HG03571 (cell line): ENCODE measurements at regions not wholly inside any gene's neighbourhood (a gene's known extent, or its start where the extent isn't known, plus 50 kb on each side); places are given as distances from the start of the nearest gene placed in this dataset.
"Not testable (repeated sequence)": the region's sequence is repeated elsewhere in the genome, so short reads cannot be mapped to it uniquely, and the experiment has no call there.

Experiments used
- ATAC-seq: cut with Tn5 transposase; IDR thresholded peaks from one replicate; pipeline ENCODE4 v1.9.1; 2021; ENCODE audit not compliant: unreplicated experiment

DNA sequence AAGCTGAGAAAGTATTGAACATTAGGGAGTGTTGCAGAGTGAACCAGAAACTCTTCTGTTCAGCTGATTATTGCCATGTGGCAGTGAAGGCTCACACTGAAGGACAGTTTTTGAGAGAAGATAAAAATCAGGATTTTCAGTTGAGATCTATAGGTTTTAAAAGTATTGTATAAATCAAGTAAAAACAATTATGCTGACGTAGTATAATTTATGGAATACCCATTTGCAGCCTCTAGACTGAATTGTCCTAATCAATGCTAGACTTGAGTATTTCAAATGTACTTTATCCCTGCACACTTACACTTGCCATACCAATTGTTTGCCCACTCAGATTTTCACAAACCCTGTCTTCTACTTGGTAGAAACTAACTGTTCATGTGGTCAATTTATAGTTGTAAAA, 245.8 kb downstream of the FRK start:
- ATAC-seq = no peak

DNA sequence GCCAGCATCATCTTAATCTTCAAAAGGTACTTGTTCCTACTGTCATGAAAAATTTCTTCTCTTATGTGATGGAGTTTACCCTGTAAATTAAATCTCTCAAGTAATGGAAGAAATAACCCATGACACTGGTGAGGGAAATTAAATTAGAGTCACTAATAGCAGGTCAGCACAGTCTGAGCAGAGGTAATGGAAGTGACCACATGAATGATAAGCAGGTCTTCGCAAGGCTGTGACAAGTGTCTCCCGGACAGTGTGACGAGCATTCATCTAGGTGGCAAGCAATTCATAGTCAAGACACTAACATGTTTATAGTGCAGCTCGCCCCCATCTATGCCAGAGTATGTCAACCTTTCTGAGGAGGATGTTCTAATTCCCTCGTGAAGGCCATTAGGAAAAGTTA, 249.2 kb downstream of the FRK start:
- ATAC-seq = no peak

DNA sequence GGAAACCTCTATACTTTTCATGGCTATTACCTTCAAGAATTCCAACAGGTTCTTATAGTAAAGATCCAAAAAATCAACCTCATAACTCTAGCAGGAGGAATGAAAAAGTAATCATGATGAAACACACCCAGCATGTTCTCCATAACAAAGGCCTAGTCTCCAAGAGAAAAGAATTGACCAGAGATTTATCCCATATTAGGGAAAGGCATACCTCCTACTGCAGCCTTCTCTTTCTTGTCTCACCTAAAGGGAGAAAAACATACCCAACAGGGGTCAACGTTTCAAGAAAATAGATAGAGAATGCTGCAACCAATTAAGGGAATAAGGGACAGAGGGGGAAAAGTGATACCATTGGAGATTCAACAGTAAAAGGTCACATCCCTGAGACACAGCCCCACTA, 262.5 kb downstream of the FRK start:
- no peak for ATAC-seq

DNA sequence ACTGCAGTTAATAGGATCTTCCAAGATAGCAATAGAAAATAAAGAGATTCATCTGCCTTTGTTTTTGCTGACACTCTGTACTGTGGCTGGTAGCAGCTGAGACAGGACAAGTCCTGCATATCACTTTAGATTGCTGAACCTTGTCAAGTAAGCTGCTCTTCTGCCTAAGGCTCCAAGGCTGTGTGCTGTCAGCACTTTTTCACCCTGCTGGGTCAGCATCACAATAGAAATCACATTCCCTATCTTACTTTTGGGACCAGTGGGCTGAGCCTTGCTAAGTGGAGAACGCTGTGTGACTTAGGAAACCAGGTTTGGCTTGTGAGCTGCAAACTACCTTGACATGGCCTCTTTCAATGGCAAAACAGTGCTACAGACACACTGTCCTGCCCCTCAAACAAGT, 263.9 kb downstream of the FRK start:
- no peak for ATAC-seq

DNA sequence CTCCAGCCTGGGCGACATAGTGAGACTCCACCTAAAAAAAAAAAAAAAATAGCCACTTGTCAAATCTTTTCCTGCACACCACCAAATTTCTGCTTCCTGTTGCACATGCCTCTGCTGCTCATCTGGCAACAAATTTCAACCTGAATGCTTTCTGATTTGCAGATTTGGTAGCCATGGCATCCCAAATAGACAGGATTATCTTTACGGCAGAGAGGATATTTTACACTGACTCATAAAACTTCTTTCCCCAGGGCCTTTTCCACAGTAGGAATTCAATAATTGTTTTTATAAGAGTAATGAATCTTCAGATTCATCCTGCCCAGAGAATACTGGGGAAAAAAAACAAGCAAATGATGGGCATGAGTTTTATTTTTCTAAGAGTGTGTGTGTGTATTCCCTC, 264.6 kb downstream of the FRK start:
- ATAC-seq = no peak

DNA sequence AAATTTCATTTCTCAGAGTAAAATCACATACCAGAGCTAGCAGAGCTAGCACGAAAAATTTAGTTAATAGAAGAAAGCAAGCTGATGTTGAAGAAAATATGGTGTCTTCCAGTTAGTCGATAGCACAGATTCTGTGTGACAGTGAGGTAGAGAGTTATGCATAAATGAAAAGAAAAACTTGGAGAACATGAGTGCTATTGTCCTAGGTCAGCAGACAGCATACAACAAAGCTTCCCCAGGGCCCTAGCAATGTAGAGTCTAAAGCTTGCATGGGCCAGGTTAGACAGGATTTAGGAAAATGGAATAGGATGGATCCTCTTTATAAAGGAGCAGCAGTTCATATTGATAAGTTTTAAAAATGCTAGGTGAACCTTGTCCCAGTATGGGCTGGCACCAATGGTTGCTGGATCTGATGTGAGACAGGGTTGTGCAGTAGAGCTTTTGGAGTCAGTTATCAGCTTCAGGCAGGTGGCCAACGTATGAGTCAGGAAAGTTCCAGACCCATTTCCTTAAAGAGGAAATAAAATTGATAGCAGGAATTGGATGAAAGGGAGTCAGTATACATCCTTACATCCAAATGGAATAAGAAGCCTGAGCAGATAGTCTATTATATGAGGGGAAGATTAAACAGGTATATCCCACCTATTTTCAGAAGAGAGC, 277.2 kb downstream of the FRK start:
- ATAC-seq = no peak

DNA sequence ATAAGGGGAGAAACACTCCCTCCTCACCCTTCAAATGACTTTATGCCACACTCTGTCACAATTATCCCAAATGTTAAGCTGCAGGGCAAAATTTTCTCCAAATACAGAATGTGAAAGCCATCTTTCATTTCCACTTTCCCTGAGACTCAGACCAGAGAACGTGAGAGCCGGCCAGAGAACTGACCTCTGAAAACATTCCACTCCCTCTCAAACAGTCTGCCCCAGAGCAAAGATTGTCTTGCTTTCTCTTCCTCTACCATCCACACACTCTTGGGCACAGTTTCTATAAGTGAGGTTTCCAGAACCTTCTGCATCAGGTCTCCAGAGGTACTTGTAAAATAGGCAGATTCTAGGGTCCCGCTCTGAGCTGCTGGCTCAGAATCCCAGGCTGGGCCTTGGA, 278.1 kb downstream of the FRK start:
- ATAC-seq = no peak

DNA sequence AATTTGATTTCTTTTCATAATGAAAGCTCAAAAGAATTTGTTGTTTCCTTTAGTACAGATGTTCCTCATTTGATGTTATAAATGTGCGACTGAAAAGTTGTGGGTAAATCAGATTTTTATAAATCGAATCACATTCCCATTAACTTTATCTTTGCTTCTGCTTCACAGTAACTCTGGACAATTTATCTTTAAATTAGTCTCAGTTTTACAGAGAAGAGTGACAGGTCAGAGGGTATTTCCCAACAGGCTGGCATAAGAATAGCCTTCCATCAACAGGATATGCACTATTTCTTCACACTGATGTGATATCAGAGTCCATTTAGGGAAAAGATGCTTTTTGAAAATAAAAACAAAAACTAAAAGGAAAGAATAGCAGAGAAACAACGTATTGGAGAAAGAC, 286.9 kb downstream of the FRK start:
- ATAC-seq = no peak

DNA sequence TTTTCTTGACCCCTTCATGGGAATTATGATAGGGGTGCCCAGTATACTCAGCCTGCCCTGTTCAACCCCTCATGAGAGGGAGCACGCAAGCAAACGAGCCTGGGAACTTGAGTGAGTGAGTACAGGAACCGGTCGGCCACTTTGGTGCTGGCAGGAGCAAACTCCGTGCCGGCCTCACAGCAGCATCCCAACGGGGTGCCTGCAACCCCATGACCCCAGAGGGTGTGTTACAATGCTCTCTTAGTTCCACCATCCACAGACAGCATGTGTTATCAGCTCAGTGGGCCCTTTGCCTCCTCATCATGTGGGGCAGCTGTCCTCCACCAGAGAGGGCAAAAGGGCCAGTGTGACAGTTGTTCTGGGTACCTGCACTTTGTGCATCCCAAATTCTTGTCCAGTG, 289.8 kb downstream of the FRK start:
- no peak for ATAC-seq

DNA sequence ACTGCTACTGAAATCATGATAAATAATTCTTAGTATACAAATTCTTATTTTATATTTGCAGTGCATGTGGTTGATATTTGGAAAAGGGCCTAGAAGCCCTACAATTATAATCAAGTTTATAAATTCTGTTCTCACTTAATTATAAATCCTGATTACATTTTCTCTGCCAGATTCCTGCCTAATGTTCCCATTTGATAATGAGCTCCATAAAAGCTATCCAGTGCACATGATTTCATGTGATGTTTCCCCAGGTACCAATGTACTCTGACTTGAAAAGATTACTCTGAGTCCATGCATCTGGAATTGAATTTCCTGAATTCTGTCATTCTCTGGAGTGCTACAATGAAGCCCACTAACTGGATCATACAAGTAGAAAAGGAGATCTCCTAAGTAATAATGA, 292.2 kb downstream of the FRK start:
- ATAC-seq = no peak

DNA sequence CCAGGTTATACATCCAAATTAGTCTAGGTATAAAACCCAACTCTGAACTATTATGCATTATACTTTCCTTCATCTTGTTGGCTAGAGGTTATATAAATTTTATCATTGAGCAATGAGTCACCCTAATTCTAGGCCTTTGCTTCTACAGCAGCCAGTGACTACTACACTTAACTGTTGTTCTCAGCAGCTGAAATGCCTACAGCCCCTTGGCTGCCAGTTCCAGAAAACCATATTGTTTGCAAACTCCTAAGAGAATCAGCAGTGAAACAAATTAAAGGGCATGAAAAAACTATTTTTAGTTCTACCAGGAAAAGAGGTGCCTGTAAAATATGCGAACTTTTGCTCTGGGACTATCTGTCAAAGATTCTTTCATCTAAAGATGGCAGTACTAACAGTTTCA, 292.8 kb downstream of the FRK start:
- no peak for ATAC-seq

DNA sequence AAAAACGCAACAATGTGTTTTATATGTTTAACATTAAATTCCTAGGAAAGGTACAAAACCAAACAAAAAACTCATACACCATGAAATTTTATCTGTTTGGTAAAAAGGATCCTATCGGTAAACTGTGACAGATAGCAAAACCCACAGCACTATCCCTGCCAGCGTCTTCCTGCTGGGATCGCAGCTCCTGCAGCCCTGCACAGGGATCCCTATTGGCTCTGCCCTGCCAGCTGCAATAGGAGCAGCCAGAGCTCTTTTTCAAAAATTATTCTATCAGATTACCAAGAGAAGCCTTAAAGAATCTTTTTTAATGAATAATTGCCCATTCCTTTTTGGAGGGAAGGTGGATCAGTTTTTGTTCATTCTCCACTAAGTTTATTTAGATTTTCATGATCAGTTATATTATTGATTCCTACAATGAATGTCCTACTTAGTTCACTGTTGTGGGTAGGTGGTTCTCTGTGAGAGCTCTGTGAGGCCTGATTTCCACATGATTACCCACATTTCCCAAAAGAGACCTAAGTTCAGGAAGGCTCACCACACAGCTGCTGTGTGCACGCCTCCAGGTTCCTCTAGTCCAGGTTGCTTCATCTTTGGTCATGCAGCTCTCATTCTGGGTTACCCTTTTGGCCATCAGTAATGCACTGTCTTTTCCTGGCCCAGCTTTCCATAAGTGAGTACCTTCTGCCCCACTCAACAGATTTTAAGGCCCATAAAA, 293.8 kb downstream of the FRK start:
- ATAC-seq = no peak

DNA sequence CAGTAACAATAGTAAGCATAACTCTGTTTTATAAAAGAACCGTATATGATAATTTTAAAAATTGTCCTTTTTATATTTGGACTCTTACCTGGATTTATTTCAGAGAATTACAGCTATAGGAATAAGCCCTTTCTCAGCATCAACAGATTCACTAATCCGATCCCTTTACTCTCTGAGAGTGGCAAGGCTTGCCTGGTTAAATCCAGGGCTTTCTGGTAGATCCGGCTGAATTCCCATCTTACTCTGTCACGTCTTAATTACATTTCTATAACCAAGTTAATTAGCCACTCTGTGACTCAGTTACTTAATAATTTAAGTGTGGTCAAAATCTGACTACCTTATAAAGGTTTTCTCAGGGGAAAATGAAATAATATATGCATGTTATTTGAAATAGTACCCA, 294.7 kb downstream of the FRK start:
- no peak for ATAC-seq

DNA sequence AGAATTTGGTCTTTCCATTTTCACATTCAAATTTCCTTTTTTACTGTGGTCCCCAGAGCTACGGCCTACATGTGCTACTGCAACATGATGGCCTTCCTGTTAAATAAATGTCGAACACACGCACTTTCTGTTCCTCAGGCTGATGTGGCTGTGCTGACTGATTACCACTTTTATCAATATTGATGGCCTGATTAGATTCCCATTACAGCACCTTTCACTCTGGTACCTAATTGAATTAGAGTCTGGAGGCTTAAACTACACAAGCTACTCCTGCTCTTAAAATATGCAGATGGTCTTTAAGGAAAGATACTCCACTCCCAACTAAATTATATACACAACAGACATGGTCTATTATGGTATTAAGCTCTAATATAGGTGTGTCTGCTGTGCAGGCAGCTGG, 301.6 kb downstream of the FRK start:
- ATAC-seq = no peak

DNA sequence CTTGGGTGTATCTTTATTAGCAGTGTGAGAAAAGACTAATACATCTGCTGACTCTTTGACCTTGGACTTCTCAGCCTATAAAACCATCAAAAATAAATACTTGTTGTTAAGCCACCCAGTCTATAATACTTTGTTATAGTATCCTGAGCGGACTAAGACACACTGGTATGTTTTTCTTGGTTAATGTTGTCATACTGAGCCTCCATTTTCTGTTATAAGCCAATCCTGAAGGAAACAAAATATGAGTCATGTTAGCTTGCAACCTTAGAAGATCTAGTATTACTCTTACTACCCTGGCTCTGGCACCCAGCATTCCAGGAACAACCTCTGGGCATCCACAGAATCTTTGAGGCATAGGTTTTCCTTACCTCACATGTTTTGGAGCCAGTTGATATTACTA, 307.2 kb downstream of the FRK start:
- ATAC-seq = no peak

DNA sequence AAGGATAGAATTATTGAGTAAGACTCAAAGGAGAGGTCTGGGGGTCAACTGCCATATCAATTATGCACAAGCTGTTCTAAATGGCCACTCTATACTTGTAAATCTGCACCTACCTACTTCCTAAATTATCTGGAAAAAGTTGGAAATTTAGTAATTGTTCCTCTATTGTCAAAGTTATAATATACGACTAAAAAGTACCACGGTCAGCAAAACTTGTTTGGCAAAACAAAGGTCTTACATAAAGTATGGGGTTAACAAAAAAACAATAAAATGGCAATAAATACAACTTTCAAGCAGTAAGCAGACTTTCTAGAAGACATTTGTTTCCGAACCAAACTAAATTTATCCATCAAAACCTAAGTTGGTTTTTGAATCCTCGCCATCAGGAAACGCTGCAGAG, 309.7 kb downstream of the FRK start:
- no peak for ATAC-seq

DNA sequence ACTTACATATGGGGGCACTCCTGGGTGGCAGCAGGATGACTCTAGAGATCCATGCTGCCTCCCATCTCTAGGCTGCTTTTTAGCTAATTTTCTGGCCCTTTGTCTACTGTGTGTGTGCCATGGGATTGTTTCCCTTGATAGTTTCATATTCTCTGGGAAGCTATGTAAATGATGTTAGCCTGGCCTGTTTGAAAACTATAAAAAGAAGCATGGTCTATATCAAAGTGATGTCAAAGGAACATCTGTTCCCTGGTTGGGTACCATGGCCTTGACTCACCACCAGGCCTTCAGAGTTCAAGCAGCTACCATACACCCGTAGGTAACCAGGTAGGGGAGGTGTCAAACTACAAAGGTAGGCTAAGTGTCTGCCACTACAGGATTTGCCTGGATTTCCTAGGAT, 310.4 kb downstream of the FRK start:
- no peak for ATAC-seq

DNA sequence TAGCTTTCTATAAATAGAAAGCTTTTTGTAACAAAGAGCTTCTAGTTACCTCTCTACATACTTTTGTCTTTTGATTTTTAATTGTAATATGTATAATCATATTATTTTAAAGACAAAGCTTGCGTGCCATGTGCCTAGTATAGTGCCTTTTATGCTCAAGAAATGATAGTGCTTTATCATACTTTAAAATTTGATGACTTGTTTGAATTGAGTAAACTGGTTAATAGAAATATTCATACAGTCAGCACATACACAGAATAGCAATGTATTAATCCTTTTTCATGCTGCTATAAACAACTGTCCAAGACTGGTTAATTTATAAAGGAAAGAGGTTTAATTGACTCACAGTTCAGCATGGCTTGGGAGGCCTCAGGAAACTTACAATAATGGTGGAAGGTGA, 313.0 kb downstream of the FRK start:
- no peak for ATAC-seq

DNA sequence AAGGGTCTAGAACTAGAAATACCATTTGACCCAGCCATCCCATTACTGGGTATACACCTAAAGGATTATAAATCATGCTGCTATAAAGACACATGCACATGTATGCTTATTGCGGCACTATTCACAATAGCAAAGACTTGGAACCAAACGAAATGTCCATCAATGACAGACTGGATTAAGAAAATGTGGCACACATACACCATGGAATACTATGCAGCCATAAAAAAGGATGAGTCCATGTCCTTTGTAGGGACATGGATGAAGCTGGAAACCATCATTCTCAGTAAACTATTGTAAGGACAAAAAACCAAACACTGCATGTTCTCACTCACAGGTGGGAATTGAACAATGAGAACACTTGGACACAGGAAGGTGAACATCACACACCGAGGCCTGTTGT, 314.1 kb downstream of the FRK start:
- not testable (repeated sequence) for ATAC-seq

DNA sequence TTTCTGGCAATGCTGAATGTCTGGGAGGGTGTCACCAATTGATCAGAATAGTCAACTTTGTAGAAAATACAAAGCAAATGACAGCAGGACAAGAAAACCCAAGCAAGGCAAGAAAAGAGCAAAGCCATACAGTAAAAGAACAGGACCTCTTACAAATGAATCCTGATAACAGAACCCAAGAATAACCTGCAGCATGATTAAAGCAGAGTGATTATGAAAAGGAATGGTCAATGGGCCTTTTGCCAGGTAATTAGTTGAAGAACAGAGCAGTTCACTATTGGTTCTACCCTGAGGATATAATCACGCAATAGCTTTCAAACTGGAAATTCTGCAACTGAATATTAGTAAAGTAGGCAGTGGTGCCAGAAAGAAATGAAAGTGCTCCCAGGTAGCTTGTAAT, 319.8 kb downstream of the FRK start:
- no peak for ATAC-seq

DNA sequence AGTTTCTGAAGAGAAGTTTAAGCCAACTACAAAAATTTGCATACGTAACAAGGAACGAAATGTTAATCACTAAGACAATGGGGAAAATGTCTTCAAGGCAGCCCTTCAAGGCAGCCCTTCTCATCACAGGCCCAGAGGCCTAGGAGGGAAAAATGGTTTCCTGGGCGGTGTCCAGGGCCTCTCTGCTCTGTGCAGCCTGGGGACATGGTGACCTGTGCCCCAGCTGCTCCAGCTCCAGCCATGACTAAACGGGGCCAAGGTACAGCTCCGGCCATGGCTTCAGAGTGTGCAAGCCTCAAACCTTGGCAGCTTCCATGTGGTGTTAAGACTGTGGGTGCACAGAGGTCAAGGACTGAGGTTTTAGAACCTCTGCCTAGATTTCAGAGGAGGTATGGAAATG, 325.1 kb downstream of the FRK start:
- no peak for ATAC-seq

DNA sequence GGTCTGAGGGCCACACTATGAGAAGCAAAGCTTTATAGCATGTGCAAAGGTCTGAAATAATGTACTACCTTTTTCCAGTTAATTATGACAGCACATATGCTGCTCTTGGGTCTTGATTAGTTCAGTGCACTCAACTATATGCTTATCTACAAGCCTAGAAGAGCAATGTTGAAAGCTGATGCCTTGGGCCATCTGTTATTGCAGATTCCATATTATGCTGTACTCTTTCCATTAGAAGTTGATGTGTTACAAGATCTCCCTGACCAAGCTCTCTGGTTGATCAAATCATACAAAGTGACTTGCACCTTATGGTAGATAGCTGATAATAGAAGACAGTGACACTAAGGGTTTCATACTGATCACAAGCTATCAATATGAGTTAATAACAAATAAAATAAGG, 327.3 kb downstream of the FRK start:
- no peak for ATAC-seq

DNA sequence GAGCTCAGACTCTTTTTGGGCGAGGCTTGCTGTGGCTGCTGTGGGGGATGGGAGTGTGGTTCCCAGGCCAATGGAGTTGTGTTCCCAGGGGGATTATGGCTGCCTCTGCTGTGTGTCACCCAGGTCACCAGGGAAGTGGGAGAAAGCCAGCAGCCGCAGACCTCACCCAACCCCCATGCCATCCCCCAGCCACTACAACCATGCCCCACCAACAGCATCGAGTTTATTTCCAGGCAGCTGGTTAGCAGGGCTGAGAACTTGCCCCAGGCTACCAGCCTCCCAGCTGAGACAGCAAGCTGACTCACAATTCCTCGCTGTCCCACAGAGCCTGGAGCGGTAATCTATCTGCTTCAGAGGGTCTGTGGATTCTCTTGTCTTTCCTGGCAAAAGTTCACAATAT, 331.7 kb downstream of the FRK start:
- no peak for ATAC-seq
